Hepatocyte (in vitro differentiated cells): ENCODE measurements at regions not wholly inside any gene's neighbourhood (a gene's known extent, or its start where the extent isn't known, plus 50 kb on each side); places are given as distances from the start of the nearest gene placed in this dataset.

Experiments
- EZH2 ChIP-seq: fragments of 200-600 bp; sonication (generic); IDR thresholded peaks from 2 replicates; pipeline ENCODE4 v1.6.1; 2016; ENCODE audit warnings: antibody characterized with exemption, mild to moderate bottlenecking, borderline replicate concordance
- EZH2phosphoT487 ChIP-seq: fragments of 200-600 bp; sonication (generic); IDR thresholded peaks from one replicate; pipeline ENCODE4 v1.6.1; 2018; ENCODE audit warnings: antibody characterized with exemption, mild to moderate bottlenecking, low read depth, moderate library complexity; ENCODE audit not compliant: unreplicated experiment, severe bottlenecking
- TF ChIP-seq, protein P1 (sequence below): fragments of 200-600 bp; sonication (generic); IDR thresholded peaks from 2 replicates; pipeline ENCODE4 v1.5.1; 2016; ENCODE audit warnings: antibody characterized with exemption, mild to moderate bottlenecking; ENCODE audit not compliant: poor library complexity

DNA sequence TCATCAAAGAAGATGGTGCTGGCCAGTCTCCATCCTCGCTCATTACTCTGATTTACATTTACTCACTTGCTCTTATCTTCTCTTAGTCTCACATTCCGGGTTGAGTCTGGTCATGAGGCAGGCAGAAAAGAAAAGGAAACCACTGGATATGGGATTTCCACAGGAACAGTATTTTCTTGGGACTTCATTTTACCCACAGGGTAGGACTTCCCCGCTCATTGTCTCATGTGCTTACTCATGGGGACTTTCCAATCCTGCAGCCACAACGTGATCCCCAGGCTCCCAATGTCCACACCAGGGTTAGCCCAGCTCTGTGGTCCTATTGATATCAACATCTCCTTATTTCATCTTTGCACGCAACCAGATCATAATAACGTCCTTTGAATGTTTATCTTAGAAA is 373.8 kb downstream of the TMEM182 start:
- TF ChIP-seq, protein P1, sequence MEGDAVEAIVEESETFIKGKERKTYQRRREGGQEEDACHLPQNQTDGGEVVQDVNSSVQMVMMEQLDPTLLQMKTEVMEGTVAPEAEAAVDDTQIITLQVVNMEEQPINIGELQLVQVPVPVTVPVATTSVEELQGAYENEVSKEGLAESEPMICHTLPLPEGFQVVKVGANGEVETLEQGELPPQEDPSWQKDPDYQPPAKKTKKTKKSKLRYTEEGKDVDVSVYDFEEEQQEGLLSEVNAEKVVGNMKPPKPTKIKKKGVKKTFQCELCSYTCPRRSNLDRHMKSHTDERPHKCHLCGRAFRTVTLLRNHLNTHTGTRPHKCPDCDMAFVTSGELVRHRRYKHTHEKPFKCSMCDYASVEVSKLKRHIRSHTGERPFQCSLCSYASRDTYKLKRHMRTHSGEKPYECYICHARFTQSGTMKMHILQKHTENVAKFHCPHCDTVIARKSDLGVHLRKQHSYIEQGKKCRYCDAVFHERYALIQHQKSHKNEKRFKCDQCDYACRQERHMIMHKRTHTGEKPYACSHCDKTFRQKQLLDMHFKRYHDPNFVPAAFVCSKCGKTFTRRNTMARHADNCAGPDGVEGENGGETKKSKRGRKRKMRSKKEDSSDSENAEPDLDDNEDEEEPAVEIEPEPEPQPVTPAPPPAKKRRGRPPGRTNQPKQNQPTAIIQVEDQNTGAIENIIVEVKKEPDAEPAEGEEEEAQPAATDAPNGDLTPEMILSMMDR: no peak
- TF ChIP-seq EZH2 (no peak), EZH2phosphoT487 (no peak)
